HG03066 (cell line): ENCODE measurements at regions not wholly inside any gene's neighbourhood (a gene's known extent, or its start where the extent isn't known, plus 50 kb on each side); places are given as distances from the start of the nearest gene placed in this dataset.

ENCODE experiments used
- ATAC-seq: cut with Tn5 transposase; IDR thresholded peaks from one replicate; pipeline ENCODE4 v1.9.1; 2021; ENCODE audit warnings: low read depth; ENCODE audit not compliant: unreplicated experiment

GRCh38 chr4:17128268-17128667 lies 229.8 kb upstream of the LDB2 start:
- ATAC-seq, result no peak

DNA sequence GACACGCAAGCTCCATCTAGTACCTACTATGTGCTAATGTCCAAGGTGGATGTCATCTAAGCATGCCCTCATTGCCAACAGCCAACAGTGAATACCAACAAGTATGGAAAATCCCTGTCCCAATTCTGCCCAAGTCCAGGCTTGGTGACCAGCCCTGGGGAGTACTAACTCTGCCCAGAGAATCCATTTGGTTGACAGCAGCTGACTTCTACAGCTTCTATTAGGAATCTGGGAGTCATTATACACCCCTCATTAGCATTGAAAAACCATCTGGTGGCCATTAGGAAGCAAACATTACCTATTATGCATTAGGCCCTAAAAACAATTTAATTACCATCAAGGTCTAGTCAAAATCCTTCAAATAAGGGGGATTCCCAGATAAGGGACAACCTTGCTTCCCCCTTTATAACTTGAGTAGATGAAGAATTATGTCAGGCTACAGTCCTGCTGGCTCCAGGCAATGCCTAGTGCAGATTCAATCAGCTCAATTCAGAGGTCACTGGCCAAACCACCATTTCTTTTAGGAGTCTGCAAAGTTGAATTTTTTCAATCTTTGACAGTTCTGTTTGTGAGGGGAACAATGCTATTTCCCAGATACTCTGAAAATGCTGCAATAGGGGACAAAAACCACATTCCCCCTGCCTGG lies 228.0 kb upstream of the LDB2 start:
- no peak for ATAC-seq

- no peak for ATAC-seq
These were observed 226.3 kb upstream of the LDB2 start for GRCh38 chr4:17124767-17125166.

DNA sequence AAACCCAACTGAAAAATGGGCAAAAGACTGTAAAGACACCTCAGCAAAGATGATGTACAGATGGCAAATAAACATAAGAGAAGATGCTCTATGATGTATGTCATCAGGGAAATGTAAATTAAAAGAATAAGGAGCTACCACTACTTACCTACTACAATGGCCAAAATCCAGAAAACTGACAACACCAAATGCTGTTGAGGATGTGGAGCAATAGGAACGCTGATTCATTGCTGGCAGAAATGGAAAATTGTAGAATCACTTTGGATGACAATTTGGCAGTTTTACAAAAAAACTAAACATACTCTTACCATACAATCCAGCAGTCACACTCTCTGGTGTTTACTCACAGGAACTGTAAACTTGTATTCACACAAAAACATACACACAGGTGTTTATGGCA lies 222.3 kb upstream of the LDB2 start:
- no peak for ATAC-seq

DNA sequence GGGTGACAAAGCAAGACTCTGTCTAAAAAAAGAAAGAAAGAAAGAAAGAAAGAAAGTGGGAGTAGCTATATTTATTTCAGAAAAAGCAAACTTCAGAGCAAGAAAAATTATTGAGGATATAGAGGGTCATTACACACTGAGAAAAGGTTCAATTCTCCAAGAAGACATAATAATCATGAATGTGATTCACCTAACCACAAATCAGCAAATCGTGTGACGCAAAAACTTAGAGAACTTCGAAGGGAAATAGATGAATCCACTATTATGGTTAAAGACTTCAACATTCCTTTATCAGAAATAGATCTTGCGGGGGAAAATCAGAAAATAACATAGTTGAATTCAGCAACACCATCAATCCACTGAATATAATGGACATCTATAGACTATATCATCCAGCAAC lies 219.3 kb upstream of the LDB2 start:
- no peak for ATAC-seq

DNA sequence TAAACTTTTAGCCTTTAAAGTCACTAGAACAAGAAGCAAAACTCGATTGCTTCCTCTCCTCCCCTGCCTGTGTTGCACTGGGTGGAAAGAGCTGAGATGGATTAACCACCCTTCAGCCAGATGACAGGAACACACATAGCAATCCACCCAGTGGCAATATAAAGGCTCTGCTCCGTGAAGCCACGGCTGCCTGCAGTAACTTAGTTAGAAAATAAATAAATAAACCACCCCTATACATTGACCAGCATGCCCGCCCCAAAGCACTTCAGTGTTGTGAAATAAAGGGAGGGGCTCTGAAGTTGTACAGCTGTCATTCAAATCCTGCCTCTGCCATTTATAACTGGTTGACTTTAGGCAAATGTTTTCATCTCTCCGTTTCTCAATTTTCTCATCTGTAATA lies 217.1 kb upstream of the LDB2 start:
- ATAC-seq, result no peak

DNA sequence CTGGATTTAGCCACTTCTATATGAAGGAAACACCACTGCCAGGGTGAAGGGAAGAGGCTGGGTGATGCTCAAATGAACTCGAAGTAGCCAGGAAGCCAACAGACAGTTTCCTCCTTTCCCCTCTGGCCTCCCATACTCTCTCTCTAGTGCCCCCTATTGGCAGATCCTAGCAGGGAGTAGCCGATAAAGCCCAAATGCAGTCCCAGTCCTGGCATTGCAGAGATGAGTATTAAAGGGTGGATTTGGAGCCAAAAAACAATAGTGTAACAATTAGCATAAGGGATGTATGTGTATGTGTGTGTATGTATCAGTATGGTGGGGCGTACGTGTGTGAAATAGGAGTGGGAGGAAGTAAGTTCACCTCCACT lies 213.8 kb upstream of the LDB2 start:
- no peak for ATAC-seq

DNA sequence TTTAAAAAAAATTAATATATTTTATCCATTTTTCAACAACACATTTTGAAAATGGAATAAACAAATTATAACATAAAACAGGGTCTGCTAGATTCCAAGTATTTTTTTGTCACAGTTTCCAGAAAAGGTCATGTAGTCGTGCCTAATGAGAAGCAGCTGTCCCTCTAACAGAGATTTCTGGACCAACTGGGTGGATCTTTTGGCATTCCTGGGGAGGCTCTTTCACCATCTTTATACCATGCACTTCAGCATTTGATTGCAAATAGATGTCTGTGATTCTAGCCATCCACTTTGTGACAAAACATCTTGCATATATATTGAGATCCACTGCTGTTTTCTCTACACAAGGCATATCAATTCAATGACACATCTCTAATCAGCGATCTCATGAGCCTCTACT lies 210.7 kb upstream of the LDB2 start:
- ATAC-seq, result no peak

DNA sequence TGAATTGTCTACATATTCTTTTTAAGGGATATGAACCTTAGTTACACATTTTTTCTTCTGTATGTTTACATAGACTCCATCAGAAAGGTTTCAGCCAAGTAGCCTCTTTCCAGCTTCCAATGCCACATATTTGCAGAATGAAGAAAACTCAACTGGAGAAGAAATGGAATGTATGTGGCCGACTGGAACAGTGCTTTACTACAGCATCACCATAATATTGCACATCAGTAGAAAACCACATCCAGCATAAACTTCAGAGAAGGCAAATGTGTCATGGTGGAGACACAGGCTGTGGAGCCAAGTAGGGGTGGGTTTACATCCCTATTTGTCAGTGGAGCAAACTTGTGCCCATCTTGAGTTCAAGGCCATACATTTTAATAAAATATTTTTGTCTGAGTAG lies 204.8 kb upstream of the LDB2 start:
- no peak for ATAC-seq

GRCh38 chr4:17098996-17099395 lies 200.6 kb upstream of the LDB2 start:
- ATAC-seq, result no peak

DNA sequence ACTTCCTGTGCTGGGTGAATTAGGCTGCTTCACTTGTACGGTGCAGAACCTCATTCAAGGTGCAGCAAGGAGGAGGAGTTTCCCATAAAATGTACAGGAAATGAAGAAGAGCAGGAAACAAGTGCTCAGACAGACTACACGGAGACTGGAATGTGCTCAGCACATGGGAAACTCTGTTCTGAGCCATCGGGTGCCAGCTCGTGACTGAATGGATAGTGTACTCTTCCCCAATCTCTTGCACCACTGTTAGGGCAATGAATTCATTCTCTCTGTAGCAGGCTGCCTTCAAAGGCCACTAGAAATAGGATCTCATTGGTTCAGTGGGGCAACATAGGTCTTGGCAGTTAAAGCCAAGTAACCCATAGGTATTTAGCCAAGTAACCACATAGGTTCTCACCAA lies 200.0 kb upstream of the LDB2 start:
- ATAC-seq, result no peak

DNA sequence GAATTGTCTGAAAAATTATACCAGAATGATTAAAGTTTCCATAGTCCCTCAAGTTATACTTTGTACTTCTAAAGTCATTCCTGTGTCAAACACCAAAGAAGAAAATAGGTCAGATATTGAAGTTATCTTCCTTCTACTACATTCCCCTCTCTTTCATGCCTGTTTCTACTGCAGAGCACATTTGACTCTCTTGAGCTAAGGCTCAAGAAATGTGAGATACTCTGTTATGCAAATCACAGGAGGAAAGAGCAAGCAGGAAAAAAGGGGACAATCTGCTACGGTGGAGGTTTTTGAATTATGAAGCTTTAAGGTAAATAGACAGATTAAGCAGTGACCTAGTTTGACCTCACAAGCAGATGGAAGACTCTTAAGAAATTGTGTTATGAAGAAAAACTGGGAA lies 198.9 kb upstream of the LDB2 start:
- ATAC-seq, result no peak

DNA sequence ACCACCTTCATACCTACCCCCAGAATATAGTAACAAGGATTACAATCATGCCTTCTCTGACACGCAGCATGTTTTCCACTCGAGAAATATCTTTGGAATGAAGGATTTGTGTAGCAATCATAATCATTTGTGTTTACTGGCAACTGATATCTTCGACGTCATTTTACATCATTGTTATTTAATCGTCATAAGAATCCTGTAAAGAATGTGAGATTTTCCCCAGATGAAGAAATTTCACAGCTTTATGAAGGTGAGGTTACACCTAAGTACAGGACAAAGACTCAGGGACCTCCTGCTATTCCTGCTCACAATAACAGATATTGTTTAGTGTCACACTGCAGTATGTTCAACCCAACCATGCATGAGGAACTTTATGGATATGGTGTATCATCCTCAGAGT lies 198.2 kb upstream of the LDB2 start:
- ATAC-seq, result no peak

DNA sequence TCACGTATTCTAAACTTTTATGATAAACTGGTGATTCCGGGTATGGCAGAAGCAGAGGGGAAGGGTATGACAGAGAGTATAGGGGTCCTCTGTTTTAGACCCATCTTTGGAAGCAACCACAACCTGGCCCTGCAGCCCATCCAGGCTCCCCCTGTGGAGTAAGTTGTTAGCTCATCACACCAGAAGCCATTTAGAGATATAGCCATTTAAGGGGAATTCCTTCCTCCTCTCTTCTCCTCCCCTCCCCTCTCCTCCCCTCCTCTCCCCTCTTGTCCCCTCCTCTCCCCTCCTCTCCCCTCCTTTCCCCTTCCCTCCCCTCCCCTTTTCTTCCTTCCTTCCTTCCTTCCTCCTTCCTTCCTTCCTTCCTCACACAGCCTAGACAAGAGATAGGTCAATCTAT lies 197.3 kb upstream of the LDB2 start:
- no peak for ATAC-seq

DNA sequence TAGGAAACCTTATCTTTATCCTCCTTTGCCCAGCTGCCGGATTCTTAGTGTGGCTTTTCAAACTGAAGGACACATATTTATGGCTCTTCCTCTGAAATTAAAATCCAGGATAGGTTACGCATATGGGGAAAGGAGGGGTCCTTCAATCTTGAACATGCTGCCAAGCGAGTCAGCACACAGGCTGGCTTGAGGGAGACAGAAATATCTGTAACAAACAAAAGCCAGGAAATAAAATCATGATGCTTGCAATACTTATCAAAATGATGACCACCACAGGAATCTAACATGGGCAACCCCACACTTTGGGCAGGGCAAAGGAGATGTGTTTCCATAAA lies 196.4 kb upstream of the LDB2 start:
- ATAC-seq, result no peak

- no peak for ATAC-seq
These were observed 195.9 kb upstream of the LDB2 start for GRCh38 chr4:17094159-17094875.

- ATAC-seq, result no peak
These were observed 195.0 kb upstream of the LDB2 start for GRCh38 chr4:17093481-17093880.

DNA sequence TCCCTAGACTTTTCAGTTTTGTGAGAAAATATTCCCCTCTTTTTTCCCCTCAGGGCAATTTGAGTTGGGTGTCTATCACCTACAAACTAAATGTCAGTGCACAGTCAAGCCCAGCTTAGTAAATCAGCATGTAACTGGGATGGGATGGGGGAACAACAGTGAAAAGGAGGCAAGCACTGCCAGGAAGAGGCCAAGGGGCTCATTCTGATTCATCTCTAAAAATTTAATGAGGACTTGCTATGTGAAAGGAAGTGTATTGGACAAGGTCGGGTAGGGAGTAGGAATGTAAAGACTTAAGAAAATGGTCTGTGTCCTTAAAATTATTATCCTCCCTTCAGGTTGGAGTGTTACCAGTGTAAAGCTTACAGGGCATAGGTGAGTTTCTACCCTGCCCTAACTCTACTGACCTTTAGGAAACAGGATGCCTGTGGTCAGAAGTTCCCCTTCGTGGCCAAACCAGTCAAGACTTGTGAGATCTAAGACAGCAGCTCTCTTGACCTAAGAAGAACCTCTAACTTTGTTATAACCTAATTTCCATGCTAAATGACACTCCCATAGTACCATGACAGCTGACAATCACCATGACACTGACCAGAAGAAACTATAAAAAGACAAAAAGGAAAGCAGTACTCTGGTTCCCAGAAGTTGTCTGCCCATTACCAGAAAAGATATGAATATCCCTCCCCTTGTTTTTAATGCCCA lies 194.4 kb upstream of the LDB2 start:
- ATAC-seq, result peak; percentile 84

DNA sequence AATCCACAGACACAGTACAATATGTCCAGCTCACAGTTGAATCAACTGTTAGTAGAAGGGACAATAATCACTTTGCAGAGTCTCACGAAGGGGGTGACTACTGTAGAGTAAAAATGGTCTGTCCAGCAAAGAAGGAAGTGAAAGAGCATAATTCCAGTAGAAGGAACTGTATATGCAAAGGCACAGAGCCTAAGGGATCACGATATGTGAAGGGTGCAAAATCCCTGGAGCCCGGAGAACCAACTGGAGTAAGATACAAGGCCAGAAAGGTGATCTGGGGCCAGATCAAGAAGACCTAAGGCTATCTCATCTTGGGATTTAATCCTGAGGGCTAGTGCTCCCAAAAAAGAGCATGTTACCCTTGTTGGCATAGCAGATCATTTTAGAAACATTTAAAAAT lies 192.7 kb upstream of the LDB2 start:
- no peak for ATAC-seq

DNA sequence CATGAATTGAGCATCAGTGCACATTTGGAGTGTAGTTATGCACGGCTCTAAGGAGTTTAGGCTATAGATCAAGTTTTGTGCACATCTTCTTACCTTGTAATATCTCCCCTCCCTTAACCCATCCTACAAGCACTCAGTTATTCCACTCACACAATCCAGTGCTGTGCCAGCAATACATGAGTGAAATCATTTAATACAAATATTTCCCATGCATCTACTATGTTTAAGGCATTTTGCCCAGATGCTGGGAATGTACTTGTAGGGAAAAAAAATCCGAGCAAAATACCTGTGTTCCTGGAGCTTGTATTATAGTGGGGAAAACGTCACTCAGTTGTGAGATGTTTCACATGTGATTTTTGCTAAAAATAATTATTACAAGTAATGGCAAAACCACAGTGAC lies 191.6 kb upstream of the LDB2 start:
- no peak for ATAC-seq

DNA sequence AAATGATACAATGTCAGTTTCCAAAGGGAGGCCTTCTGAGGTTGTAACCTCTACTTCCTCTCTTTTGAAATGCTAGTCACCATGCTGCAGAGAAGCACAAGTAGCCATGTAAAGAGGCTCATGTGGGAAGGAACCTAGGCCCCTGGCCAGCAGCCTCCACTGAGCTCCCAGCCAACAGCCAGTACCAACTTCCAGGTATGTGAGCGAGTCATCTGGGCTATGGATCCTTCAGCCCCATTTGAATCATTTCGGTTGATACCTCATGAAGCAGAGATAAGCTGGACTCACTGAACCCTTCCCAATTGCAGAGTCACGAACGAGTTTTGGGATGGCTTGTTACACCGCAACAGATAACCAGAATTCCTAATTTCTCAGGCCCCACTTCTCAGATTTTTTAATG lies 187.0 kb upstream of the LDB2 start:
- no peak for ATAC-seq

DNA sequence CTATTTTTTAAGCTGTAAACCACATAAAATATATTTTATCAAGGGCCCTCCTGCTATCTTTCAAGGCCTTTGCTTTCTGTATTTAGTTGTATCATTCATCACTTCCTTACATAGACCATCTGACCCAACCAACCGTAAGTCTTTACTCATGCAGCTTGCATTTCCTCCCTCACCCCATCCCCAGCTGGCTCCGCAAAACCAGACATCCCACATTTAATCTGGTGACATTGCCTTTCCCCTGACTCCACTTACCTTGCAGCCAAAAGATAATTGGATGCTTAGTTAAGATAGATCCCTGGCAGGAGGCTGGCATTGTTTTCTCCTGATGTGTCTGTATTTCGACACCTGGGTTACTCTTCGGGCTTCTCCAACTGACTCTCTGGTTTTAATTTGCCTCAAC lies 183.7 kb upstream of the LDB2 start:
- no peak for ATAC-seq
